Breast epithelium (tissue), 3 donors: ENCODE measurements at regions not wholly inside any gene's neighbourhood (a gene's known extent, or its start where the extent isn't known, plus 50 kb on each side); places are given as distances from the start of the nearest gene placed in this dataset.

Experiments used
- CTCF ChIP-seq, 3 donors: fragments of 450-650 bp; IDR thresholded peaks; one replicate each; pipeline ENCODE4 v1.5.1; 2016 to 2017; ENCODE audit warnings: antibody characterized with exemption in 3 of 3, mild to moderate bottlenecking in 3 of 3, moderate library complexity in 3 of 3
- POLR2AphosphoS5 ChIP-seq, 3 donors: sonication (generic); formaldehyde crosslinking; IDR thresholded peaks; one replicate each; pipeline ENCODE4 v1.6.1; 2017; ENCODE audit warnings: antibody characterized with exemption in 3 of 3

- TF ChIP-seq CTCF (IDR thresholded peaks at IDR 0.05) (no peak), POLR2AphosphoS5 (IDR thresholded peaks at IDR 0.05) (no peak)
Measured at GRCh38 chr16:79284766-79285165, 315.8 kb downstream of the MAF start.
